HEK293 (cell line): ENCODE measurements at regions not wholly inside any gene's neighbourhood (a gene's known extent, or its start where the extent isn't known, plus 50 kb on each side); places are given as distances from the start of the nearest gene placed in this dataset.

ENCODE experiments used
- CTCF ChIA-PET: fragments of 350-600 bp; formaldehyde crosslinking; extraction: SDS; loops from one replicate; lab custom pipeline; 2021; ENCODE audit warnings: antibody characterized with exemption; lab: Yijun Ruan, JAX
- POLR2A ChIA-PET: fragments of 300-600 bp; formaldehyde crosslinking; extraction: SDS; loops from one replicate; lab custom pipeline; 2020; ENCODE audit warnings: antibody characterized with exemption, inconsistent platforms; lab: Yijun Ruan, JAX
- H3K27ac ChIP-seq: fragments of 200-500 bp; sonication (Bioruptor generic); 2 replicates; pipeline ENCODE4 v1.5.1; 2014; ENCODE audit warnings: low read depth, low read length, control low read depth, inconsistent platforms; ENCODE audit errors: extremely low read depth
- H3K36me3 ChIP-seq, 2 experiments: fragments of 200-500 bp in 1 of 2; sonication (Bioruptor generic) in 1 of 2; 1 replicate in 1 of 2; 2 replicates in 1 of 2; pipeline ENCODE4 v1.5.1; 2014 to 2017; ENCODE audit warnings: inconsistent platforms in 2 of 2, low read length in 2 of 2; ENCODE audit not compliant: control insufficient read depth in 2 of 2, insufficient read depth in 1 of 2
- H3K4me1 ChIP-seq: fragments of 200-500 bp; sonication (Bioruptor generic); 2 replicates; pipeline ENCODE4 v1.5.1; 2014; ENCODE audit warnings: mild to moderate bottlenecking, low read length, inconsistent platforms; ENCODE audit not compliant: control insufficient read depth, insufficient read depth
- H3K4me3 ChIP-seq: 2 replicates; pipeline ENCODE4 v1.5.1; 2011; ENCODE audit warnings: low read depth, mild to moderate bottlenecking, control low read depth, low read length, moderate library complexity
- H3K9me3 ChIP-seq: fragments of 200-500 bp; sonication (Bioruptor generic); 2 replicates; pipeline ENCODE4 v1.5.1; 2014; ENCODE audit warnings: low read depth, low read length, inconsistent platforms; ENCODE audit not compliant: control insufficient read depth, insufficient read depth
- EGR2 ChIP-seq: fragments of 450-650 bp; formaldehyde crosslinking; IDR thresholded peaks from 2 replicates; pipeline ENCODE4 v1.5.1; 2016; ENCODE audit warnings: low read depth, missing biosample characterization, missing genetic modification characterization
- FEZF1 ChIP-seq: fragments of 450-650 bp; formaldehyde crosslinking; IDR thresholded peaks from 2 replicates; pipeline ENCODE4 v1.5.1; 2016; ENCODE audit warnings: missing biosample characterization, missing genetic modification characterization
- SCRT2 ChIP-seq: fragments of 450-650 bp; formaldehyde crosslinking; IDR thresholded peaks from 2 replicates; pipeline ENCODE4 v1.5.1; 2016; ENCODE audit warnings: missing biosample characterization, missing genetic modification characterization
- ZNF138 ChIP-seq: fragments of 450-650 bp; formaldehyde crosslinking; IDR thresholded peaks from 2 replicates; pipeline ENCODE4 v1.5.1; 2016; ENCODE audit warnings: missing biosample characterization, missing genetic modification characterization, borderline replicate concordance
- ZNF169 ChIP-seq: fragments of 450-650 bp; formaldehyde crosslinking; IDR thresholded peaks from 2 replicates; pipeline ENCODE4 v1.5.1; 2016; ENCODE audit warnings: missing biosample characterization, missing genetic modification characterization
- ZNF202 ChIP-seq: fragments of 450-650 bp; formaldehyde crosslinking; IDR thresholded peaks from 2 replicates; pipeline ENCODE4 v1.5.1; 2016; ENCODE audit warnings: missing biosample characterization, missing genetic modification characterization, borderline replicate concordance
- ZNF223 ChIP-seq: fragments of 450-650 bp; formaldehyde crosslinking; IDR thresholded peaks from 2 replicates; pipeline ENCODE4 v1.5.1; 2016; ENCODE audit warnings: missing biosample characterization, missing genetic modification characterization
- ZNF311 ChIP-seq: fragments of 450-650 bp; formaldehyde crosslinking; IDR thresholded peaks from 2 replicates; pipeline ENCODE4 v1.5.1; 2017; ENCODE audit warnings: missing biosample characterization, missing genetic modification characterization, borderline replicate concordance
- ZNF664 ChIP-seq: fragments of 450-650 bp; formaldehyde crosslinking; IDR thresholded peaks from 2 replicates; pipeline ENCODE4 v1.5.1; 2016; ENCODE audit warnings: missing biosample characterization, missing genetic modification characterization
- ZNF701 ChIP-seq: fragments of 450-650 bp; formaldehyde crosslinking; IDR thresholded peaks from 2 replicates; pipeline ENCODE4 v1.5.1; 2016; ENCODE audit warnings: missing biosample characterization, missing genetic modification characterization
- ZNF791 ChIP-seq: fragments of 450-650 bp; formaldehyde crosslinking; IDR thresholded peaks from 2 replicates; pipeline ENCODE4 v1.5.1; 2016; ENCODE audit warnings: missing biosample characterization, missing genetic modification characterization
- ZNF837 ChIP-seq: fragments of 450-650 bp; formaldehyde crosslinking; IDR thresholded peaks from 2 replicates; pipeline ENCODE4 v1.5.1; 2016; ENCODE audit warnings: missing biosample characterization, missing genetic modification characterization
- ZXDB ChIP-seq: fragments of 450-650 bp; formaldehyde crosslinking; IDR thresholded peaks from 2 replicates; pipeline ENCODE4 v1.5.1; 2016; ENCODE audit warnings: missing biosample characterization, missing genetic modification characterization
- TF ChIP-seq, protein P1 (sequence below): fragments of 450-650 bp; formaldehyde crosslinking; IDR thresholded peaks from 2 replicates; pipeline ENCODE4 v1.5.1; 2016; ENCODE audit warnings: missing biosample characterization, missing genetic modification characterization
- TF ChIP-seq, protein P2 (sequence below): fragments of 450-650 bp; formaldehyde crosslinking; conservative IDR thresholded peaks from 2 replicates; pipeline ENCODE4 v1.5.1; 2016; ENCODE audit warnings: low read depth, missing biosample characterization, missing genetic modification characterization
- TF ChIP-seq, protein P3 (sequence below): fragments of 450-650 bp; formaldehyde crosslinking; IDR thresholded peaks from 2 replicates; pipeline ENCODE4 v1.5.1; 2017; ENCODE audit warnings: missing biosample characterization, missing genetic modification characterization
- TF ChIP-seq, protein P4 (sequence below): fragments of 450-650 bp; formaldehyde crosslinking; conservative IDR thresholded peaks from 2 replicates; pipeline ENCODE4 v1.5.1; 2016; ENCODE audit warnings: low read depth, missing biosample characterization, missing genetic modification characterization
- TF ChIP-seq, protein P5 (sequence below): fragments of 450-650 bp; IDR thresholded peaks from 2 replicates; pipeline ENCODE4 v1.5.1; 2018; ENCODE audit warnings: missing biosample characterization, mild to moderate bottlenecking, missing genetic modification characterization

DNA sequence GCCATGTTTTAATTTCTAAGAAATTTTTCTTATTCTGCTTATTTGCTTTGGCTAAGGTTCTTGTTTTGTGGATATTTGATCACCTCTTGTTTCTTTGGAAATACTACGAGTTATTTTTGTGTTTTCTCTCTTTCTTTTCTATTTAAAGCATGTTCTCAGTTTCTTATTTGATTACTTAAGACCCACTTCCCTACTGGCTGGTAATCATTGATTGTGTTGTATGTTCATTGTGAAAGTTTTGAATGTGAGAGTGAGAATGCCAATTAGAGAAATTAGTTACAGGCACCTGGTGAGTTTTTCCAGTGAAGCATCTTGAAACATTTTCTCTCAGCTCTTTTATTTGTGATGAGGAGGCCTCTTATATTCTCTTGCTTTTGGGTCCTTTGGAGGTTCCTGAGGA lies 226.7 kb upstream of the MC4R start (continued):
- TF ChIP-seq, protein P1, sequence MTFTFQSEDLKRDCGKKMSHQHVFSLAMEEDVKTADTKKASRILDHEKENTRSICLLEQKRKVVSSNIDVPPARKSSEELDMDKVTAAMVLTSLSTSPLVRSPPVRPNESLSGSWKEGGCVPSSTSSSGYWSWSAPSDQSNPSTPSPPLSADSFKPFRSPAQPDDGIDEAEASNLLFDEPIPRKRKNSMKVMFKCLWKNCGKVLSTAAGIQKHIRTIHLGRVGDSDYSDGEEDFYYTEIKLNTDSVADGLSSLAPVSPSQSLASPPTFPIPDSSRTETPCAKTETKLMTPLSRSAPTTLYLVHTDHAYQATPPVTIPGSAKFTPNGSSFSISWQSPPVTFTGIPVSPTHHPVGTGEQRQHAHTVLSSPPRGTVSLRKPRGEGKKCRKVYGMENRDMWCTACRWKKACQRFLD (tag by site-specific recombination), result no peak
- no peak for TF ChIP-seq ZNF791 (tag by site-specific recombination)
- TF ChIP-seq, protein P2, sequence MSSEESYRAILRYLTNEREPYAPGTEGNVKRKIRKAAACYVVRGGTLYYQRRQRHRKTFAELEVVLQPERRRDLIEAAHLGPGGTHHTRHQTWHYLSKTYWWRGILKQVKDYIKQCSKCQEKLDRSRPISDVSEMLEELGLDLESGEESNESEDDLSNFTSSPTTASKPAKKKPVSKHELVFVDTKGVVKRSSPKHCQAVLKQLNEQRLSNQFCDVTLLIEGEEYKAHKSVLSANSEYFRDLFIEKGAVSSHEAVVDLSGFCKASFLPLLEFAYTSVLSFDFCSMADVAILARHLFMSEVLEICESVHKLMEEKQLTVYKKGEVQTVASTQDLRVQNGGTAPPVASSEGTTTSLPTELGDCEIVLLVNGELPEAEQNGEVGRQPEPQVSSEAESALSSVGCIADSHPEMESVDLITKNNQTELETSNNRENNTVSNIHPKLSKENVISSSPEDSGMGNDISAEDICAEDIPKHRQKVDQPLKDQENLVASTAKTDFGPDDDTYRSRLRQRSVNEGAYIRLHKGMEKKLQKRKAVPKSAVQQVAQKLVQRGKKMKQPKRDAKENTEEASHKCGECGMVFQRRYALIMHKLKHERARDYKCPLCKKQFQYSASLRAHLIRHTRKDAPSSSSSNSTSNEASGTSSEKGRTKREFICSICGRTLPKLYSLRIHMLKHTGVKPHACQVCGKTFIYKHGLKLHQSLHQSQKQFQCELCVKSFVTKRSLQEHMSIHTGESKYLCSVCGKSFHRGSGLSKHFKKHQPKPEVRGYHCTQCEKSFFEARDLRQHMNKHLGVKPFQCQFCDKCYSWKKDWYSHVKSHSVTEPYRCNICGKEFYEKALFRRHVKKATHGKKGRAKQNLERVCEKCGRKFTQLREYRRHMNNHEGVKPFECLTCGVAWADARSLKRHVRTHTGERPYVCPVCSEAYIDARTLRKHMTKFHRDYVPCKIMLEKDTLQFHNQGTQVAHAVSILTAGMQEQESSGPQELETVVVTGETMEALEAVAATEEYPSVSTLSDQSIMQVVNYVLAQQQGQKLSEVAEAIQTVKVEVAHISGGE (tag by site-specific recombination), result no peak
- TF ChIP-seq ZNF169 (tag by site-specific recombination), result no peak

DNA sequence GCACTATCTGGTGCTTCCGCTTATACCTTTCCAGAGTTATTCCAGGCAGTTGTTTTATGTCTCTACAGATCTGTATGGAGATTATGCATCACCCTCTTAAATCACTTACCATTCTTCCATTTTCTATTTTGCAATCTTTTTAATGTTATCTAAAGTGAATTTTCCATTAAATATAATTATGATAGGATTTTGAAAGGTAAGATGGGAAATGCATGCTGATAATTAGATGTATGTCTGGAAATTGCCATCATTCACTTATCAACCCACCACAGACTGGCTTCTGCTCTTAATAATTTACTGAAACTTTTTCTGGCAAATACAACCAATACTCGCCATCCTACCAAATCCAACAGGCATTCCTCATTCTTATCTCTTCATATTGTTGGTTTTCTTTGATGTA lies 227.4 kb upstream of the MC4R start:
- H3K4me3 ChIP-seq, result no peak overlapping the region
- no peak overlapping the region for H3K27ac ChIP-seq
- ChIA-PET CTCF (no interaction called here), POLR2A (no interaction called here)
- no peaks in the 10 kb centered on the region for H3K4me1 ChIP-seq
- TF ChIP-seq ZNF202 (tag by site-specific recombination) (no peak), ZNF701 (tag by site-specific recombination) (no peak), ZNF138 (tag by site-specific recombination) (no peak), FEZF1 (tag by site-specific recombination) (no peak), ZNF311 (no peak), ZNF664 (tag by site-specific recombination) (no peak), ZNF837 (tag by site-specific recombination) (no peak), EGR2 (tag by site-specific recombination) (no peak), ZXDB (tag by site-specific recombination) (no peak), SCRT2 (tag by site-specific recombination) (no peak), ZNF223 (no peak)
- TF ChIP-seq, protein P3, sequence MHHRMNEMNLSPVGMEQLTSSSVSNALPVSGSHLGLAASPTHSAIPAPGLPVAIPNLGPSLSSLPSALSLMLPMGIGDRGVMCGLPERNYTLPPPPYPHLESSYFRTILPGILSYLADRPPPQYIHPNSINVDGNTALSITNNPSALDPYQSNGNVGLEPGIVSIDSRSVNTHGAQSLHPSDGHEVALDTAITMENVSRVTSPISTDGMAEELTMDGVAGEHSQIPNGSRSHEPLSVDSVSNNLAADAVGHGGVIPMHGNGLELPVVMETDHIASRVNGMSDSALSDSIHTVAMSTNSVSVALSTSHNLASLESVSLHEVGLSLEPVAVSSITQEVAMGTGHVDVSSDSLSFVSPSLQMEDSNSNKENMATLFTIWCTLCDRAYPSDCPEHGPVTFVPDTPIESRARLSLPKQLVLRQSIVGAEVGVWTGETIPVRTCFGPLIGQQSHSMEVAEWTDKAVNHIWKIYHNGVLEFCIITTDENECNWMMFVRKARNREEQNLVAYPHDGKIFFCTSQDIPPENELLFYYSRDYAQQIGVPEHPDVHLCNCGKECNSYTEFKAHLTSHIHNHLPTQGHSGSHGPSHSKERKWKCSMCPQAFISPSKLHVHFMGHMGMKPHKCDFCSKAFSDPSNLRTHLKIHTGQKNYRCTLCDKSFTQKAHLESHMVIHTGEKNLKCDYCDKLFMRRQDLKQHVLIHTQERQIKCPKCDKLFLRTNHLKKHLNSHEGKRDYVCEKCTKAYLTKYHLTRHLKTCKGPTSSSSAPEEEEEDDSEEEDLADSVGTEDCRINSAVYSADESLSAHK (tag by site-specific recombination), result no peak
- TF ChIP-seq, protein P4, sequence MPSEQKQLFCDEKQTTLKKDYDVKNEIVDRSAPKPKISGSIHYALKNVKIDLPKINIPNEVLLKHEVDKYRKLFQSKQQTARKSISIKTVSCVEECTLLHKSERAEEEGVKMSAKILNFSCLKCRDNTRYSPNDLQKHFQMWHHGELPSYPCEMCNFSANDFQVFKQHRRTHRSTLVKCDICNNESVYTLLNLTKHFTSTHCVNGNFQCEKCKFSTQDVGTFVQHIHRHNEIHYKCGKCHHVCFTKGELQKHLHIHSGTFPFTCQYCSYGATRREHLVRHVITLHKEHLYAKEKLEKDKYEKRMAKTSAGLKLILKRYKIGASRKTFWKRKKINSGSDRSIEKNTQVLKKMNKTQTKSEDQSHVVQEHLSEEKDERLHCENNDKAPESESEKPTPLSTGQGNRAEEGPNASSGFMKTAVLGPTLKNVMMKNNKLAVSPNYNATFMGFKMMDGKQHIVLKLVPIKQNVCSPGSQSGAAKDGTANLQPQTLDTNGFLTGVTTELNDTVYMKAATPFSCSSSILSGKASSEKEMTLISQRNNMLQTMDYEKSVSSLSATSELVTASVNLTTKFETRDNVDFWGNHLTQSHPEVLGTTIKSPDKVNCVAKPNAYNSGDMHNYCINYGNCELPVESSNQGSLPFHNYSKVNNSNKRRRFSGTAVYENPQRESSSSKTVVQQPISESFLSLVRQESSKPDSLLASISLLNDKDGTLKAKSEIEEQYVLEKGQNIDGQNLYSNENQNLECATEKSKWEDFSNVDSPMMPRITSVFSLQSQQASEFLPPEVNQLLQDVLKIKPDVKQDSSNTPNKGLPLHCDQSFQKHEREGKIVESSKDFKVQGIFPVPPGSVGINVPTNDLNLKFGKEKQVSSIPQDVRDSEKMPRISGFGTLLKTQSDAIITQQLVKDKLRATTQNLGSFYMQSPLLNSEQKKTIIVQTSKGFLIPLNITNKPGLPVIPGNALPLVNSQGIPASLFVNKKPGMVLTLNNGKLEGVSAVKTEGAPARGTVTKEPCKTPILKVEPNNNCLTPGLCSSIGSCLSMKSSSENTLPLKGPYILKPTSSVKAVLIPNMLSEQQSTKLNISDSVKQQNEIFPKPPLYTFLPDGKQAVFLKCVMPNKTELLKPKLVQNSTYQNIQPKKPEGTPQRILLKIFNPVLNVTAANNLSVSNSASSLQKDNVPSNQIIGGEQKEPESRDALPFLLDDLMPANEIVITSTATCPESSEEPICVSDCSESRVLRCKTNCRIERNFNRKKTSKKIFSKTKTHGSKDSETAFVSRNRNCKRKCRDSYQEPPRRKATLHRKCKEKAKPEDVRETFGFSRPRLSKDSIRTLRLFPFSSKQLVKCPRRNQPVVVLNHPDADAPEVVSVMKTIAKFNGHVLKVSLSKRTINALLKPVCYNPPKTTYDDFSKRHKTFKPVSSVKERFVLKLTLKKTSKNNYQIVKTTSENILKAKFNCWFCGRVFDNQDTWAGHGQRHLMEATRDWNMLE (tag by site-specific recombination), result no peak
- TF ChIP-seq, protein P5, sequence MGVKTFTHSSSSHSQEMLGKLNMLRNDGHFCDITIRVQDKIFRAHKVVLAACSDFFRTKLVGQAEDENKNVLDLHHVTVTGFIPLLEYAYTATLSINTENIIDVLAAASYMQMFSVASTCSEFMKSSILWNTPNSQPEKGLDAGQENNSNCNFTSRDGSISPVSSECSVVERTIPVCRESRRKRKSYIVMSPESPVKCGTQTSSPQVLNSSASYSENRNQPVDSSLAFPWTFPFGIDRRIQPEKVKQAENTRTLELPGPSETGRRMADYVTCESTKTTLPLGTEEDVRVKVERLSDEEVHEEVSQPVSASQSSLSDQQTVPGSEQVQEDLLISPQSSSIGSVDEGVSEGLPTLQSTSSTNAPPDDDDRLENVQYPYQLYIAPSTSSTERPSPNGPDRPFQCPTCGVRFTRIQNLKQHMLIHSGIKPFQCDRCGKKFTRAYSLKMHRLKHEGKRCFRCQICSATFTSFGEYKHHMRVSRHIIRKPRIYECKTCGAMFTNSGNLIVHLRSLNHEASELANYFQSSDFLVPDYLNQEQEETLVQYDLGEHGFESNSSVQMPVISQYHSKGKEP (tag by site-specific recombination), result no peak
- no peaks in the 10 kb centered on the region for H3K9me3 ChIP-seq
- no peaks in the 10 kb centered on the region for H3K36me3 ChIP-seq
